GM18498 (cell line): ENCODE measurements at regions not wholly inside any gene's neighbourhood (a gene's known extent, or its start where the extent isn't known, plus 50 kb on each side); places are given as distances from the start of the nearest gene placed in this dataset.

Experiments used
- ATAC-seq: cut with Tn5 transposase; IDR thresholded peaks from one replicate; pipeline ENCODE4 v1.9.1; 2021; ENCODE audit warnings: mild to moderate bottlenecking, moderate library complexity; ENCODE audit not compliant: unreplicated experiment

DNA sequence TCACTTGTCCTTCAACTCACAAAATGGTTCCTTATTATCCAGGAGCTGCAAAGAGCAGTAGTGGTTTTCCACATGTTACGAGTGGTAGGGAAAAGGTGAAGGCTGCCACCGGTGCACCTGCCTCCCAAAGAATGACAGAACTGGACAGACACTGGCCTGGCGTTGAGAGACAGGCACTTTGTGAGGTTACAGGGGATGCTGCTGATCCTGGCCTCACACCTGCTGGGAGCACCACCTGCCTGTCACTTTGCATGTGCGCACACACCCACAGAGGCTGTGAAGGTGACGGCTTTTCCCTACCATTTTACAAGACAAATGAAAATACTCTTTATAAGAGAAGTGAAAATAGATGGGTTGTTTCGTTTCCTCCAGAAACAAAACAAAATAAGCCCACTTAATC lies 175.3 kb upstream of the B3GAT1 start:
- no peak for ATAC-seq

DNA sequence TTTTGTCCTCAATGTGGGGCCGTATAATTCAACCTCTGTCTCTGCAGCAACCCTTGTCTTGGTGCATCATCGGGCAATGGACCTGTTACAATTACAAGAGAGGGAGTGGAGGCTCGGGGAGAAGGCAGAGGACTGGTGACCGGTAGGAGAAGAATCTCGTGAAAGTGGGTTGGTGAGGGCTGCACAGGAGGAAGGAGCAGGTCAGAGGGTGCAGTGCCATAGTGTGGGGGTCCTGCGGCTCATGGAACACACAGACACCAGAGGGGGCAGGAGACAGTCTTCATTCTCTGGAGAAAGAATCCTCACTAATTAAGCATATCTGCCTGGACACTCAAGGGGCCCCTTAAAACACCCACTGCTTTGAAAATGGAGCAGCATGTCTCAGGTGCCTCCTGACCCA lies 174.7 kb upstream of the B3GAT1 start:
- no peak for ATAC-seq

DNA sequence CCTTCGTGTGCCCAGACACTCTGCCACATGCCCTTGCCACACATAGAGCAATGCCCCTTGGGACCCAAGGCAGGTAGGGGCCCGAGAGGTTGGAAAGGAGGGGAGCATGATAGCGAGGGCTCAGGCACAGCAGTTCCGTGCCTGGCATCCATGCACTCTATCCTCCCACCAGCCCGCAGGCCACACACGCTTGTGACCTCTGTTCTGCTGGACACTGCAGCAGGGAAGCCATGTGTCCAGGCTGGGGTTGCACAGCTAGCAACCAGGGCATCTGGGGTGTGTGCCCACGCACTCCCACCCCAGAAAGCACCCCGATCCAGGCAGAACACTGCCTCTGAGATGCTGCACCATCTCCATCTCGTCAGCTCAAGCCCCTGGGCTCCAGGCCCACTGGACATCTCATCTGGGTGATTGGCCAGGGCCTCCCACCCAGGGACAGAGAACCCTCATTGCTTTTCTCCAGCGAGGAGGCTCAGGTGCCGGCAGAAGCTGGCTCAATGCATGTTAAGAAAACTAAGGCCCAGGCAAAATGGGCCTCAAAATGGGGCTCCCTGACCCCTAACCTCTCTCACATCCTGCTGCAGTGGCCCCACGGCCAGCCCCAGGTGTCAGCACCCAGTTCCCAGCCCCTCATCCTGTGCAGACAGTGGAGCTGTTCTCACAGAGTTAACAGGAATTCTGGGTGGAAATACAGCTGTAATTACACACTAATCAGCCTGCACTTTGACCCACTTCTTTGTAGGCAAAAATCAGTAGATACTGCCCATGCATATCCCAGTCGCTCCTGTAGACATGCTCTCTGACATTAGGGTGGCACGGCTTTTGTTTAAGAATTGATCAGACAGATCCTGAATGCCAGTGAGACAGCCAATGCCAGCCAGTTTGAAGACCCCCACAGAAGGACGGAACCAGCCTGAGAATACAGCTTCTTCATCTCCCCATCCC lies 173.9 kb upstream of the B3GAT1 start:
- ATAC-seq = no peak

DNA sequence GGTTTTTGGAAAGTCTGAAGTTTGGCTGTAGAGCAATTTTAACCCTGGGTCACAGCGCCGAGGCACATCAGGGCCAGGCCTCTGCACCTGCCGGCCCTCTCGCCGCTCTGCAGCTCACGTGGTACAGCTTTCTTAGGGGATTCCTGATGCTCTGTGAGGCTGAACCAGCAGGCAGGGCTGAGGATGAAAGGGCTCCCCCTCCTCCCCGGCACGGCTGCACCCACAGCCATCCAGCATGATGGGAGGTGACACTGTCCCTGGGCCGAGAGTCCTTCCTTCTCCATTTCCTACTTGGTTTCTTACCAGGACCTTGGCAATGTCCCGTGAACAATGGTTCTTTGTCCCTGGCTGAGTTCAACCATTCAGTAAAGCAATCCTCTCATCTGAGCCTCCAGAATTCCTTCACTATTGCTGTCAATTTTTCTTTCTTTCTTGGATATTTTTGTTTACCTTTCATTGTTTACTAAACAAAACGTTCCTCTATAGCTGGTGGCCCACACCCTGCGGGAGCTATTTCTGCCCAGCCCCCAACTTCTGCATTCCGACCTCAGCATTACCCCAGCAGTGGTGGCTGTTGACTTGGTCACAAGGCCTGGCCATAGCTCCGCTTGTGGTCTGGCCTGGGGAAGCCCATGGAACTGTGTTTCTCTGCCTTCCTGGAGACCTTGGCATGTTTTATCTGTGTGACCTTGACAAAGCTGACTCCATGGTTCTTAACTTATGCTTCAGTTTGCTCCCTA lies 172.8 kb upstream of the B3GAT1 start:
- no peak for ATAC-seq

DNA sequence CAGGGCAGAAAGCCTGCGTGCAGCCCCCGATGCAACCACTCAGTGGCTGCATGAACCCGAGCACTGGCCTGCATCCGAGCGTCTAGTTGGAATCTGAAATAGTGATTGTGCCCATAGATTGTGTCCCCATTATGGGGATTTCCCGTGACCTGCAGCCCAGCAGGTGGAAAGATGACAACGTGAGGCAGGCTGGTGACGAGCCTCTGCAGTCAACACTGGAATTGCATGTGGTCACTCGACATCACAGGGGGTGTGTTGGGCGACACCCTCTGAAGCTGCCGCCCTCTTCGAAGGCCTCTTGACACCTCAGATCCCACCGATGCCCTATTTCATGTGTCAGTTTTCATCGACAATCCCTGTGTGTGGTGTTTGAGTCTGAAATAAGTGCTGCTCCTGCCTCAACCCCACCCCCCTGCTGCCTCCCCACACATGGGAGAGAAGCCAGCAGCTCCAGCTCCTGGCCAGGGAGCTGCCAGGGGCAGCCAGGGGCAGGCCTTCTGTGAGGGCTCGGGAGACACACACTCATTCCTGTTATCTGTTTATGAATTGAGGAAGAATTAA lies 172.0 kb upstream of the B3GAT1 start:
- ATAC-seq = no peak

DNA sequence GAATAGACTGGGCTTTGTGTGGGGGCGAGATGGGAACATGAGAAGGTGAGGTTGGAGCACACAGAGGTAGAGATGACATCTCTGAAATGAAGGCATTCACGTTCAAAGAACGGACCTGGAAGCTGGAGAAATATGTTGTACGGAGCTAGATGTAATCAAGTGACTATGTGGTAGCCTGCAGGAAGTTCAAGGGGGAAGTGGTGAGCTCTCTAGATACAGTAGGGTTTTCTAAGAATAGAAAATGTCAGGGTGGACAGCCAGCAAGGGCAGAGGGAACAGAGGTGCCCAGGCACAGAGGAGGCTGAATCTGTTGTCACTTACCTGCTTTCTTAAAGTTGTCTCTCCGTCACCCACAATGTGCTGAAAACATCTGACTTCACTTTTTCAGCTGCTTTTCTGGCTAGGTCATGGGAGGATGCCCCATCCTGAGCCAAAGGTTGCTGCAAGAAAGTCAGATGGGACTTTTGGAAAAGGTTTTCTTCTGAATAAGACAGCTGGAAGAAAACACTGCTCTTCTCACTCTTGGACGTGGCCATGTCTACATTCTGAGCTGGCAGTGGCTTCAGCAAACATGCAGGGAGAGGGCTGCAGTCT lies 171.5 kb upstream of the B3GAT1 start:
- ATAC-seq = no peak

DNA sequence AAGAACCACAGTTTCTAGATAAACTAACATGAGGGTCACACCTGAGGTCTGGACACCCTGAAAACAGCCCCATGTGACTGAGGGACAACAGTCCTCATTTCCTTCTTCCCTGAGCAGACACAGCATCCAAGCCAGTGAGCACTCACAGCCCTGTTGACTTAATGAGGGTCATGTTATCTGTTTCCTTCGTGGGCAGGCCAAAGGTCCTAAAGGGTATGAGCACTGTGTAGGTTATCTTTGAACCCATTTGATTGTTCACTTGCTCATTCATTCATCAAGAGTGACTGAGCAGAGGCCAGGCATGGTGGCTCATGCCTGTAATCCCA lies 170.7 kb upstream of the B3GAT1 start:
- ATAC-seq = no peak

DNA sequence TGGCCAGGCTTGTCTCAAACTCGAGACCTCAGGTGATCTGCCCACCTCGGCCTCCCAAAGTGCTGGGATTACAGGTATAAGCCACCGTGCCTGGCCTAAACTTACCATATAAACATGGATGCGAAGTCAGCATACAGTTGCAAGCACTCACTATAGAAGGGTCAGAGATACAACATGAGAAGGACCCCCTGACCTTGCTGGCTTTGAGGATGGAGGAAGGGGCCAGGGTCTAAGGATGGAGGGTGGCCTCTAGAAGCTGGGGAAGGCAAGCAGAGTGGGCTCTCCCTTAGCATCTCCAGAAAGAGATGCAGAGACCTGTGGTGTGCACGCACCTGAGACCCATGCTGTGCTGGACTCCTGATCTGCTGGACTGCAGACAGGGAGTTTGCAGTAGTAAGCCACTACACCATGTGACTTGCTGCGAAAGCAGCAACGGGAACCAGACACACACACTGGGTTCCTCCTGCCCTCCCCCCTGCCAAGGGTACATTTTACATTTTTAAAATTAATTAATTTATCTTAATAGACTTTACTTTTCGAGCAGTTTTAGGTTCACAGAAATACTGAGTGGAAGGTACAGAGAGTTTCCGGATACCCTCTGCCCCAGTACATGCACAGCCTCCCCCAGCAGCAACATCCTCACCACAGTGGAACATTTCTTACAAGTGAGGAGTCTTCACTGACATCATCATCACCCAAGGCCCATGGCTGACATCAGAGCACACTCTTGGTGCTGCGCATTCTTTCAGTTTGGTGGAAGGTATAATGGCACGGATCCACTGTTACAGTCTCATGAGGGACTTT lies 170.1 kb upstream of the B3GAT1 start:
- ATAC-seq = no peak

GRCh38 chr11:134581121-134581626 lies 169.1 kb upstream of the B3GAT1 start:
- ATAC-seq = no peak

DNA sequence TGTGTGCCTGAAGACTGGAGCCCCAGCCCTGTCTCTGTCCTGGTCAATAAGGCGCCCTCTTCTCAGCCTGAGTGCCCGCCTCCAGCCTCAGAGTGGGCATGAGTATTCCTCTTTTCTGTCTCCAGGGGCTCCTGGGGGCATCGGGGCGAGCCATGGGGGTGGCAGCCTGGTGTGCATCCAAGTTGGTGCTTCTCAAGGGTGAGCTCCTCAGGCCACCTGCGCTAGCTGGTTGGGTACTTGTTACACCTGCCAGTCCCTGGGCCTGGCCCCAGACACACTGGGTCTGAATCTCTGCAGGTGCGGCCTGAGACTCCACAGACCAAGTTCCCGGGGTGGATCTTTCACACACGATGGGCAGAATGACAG lies 168.6 kb upstream of the B3GAT1 start:
- ATAC-seq = no peak

- ATAC-seq = no peak
Measured at GRCh38 chr11:134579724-134580609, 167.9 kb upstream of the B3GAT1 start.

- no peak for ATAC-seq
Measured at GRCh38 chr11:134578807-134579723, 167.0 kb upstream of the B3GAT1 start.

- ATAC-seq = no peak
Measured at GRCh38 chr11:134577751-134578395, 165.8 kb upstream of the B3GAT1 start.

DNA sequence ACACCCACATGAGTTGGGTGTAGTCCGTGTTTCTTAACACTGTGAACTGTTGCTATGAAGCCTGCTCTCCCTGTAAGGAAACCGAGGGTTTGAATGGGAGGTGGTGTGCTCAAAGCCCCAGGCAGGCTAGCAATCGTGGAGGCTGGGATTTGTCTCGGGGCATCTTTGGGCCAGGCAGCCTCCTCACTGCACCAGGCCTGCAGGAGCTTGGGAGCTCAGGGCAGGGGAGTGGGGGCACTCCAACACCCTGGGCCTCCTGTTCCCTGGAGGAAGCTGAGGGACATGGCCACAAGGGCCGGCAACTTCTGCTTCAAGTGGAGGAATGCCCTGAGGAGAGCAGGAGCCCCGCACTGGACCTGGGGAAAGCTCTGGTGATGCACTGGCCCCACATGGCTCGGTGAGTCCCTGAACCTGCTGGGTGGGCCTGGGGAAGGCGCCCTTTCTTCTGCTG lies 164.7 kb upstream of the B3GAT1 start:
- ATAC-seq = no peak

GRCh38 chr11:134576286-134576685 lies 164.2 kb upstream of the B3GAT1 start:
- no peak for ATAC-seq

- ATAC-seq = no peak
Measured at GRCh38 chr11:134575504-134576230, 163.6 kb upstream of the B3GAT1 start.

- no peak for ATAC-seq
Measured at GRCh38 chr11:134574947-134575346, 162.9 kb upstream of the B3GAT1 start.
